ENCODE measurements at regions not wholly inside any gene's neighbourhood (a gene's known extent, or its start where the extent isn't known, plus 50 kb on each side); places are given as distances from the start of the nearest gene placed in this dataset.

GRCh38 chr18:78701771-78702396, 277.7 kb upstream of the SALL3 start:
- DNase-seq (ENCODE audit: low spot score): no peak
- H3K9me2 ChIP-seq (ENCODE audit: insufficient read depth, low read length): no peaks in the 10 kb centered on the region
- BruUV-seq (replicated peaks): no TSS peak
- H3K9me3 ChIP-seq (ENCODE audit: low read length): no peaks in the 10 kb centered on the region
- H3K4me2 ChIP-seq (ENCODE audit: low read length): no peak overlapping the region
- H3K4me1 ChIP-seq (ENCODE audit: insufficient read depth, low read length, poor library complexity, severe bottlenecking): no peaks in the 10 kb centered on the region
- no peak overlapping the region for H3K27ac ChIP-seq (ENCODE audit: low read depth, low read length, poor library complexity, severe bottlenecking)
- no peak overlapping the region for H2AFZ ChIP-seq (ENCODE audit: low read length)
- intact Hi-C loops (cut with micrococcal nuclease; ENCODE audit: unreplicated experiment): no loop called here
- no peak for TF ChIP-seq CTCF (conservative IDR thresholded peaks at IDR 0.05; ENCODE audit: low read length)
- no peak for TF ChIP-seq EZH2phosphoT487 (IDR thresholded peaks at IDR 0.05; ENCODE audit: borderline replicate concordance, low read depth, low read length)
- ChIA-PET POLR2A (interaction anchor here (0.6 kb wide), 1 partner anchor 40 kb away, joined by 3 read pairs; no protein-coding TSS in a partner anchor), CTCF (ENCODE audit: unreplicated experiment) (no interaction called here)
- no peak overlapping the region for H3K4me3 ChIP-seq (ENCODE audit: low read depth, low read length, poor library complexity, severe bottlenecking)
- no peaks in the 10 kb centered on the region for H4K20me1 ChIP-seq (ENCODE audit: insufficient read depth, low read length)
- no peaks in the 10 kb centered on the region for H3K79me2 ChIP-seq (ENCODE audit: insufficient read depth, low read depth, low read length)
- no peaks in the 10 kb centered on the region for H3K36me3 ChIP-seq (ENCODE audit: insufficient read depth, low read length)

- CTCF ChIA-PET (ENCODE audit: unreplicated experiment): no interaction called here
- no peak for DNase-seq (ENCODE audit: low spot score)
- TF ChIP-seq CTCF (conservative IDR thresholded peaks at IDR 0.05; ENCODE audit: low read length) (no peak), EZH2phosphoT487 (IDR thresholded peaks at IDR 0.05; ENCODE audit: borderline replicate concordance, low read depth, low read length) (no peak)
- POLR2A ChIA-PET: no interaction called here
- H3K9me3 ChIP-seq (ENCODE audit: low read length): no peaks in the 10 kb centered on the region
- no peaks in the 10 kb centered on the region for H4K20me1 ChIP-seq (ENCODE audit: insufficient read depth, low read length)
- no peaks in the 10 kb centered on the region for H3K4me1 ChIP-seq (ENCODE audit: insufficient read depth, low read length, poor library complexity, severe bottlenecking)
- no peaks in the 10 kb centered on the region for H3K9me2 ChIP-seq (ENCODE audit: insufficient read depth, low read length)
- H3K27ac ChIP-seq (ENCODE audit: low read depth, low read length, poor library complexity, severe bottlenecking): no peak overlapping the region
- H3K4me2 ChIP-seq (ENCODE audit: low read length): no peak overlapping the region
- BruUV-seq (replicated peaks): no TSS peak
- intact Hi-C loops (cut with micrococcal nuclease; ENCODE audit: unreplicated experiment): no loop called here
- H2AFZ ChIP-seq (ENCODE audit: low read length): no peak overlapping the region
- no peaks in the 10 kb centered on the region for H3K79me2 ChIP-seq (ENCODE audit: insufficient read depth, low read depth, low read length)
- no peak overlapping the region for H3K4me3 ChIP-seq (ENCODE audit: low read depth, low read length, poor library complexity, severe bottlenecking)
- H3K36me3 ChIP-seq (ENCODE audit: insufficient read depth, low read length): no peaks in the 10 kb centered on the region
Measured at GRCh38 chr18:78703291-78703690, 276.3 kb upstream of the SALL3 start.

GRCh38 chr18:78704971-78705461, 274.6 kb upstream of the SALL3 start:
- intact Hi-C loops (cut with micrococcal nuclease; ENCODE audit: unreplicated experiment): no loop called here
- no peaks in the 10 kb centered on the region for H3K4me1 ChIP-seq (ENCODE audit: insufficient read depth, low read length, poor library complexity, severe bottlenecking)
- H3K9me3 ChIP-seq (ENCODE audit: low read length): no peaks in the 10 kb centered on the region
- POLR2A ChIA-PET: no interaction called here
- H3K79me2 ChIP-seq (ENCODE audit: insufficient read depth, low read depth, low read length): no peaks in the 10 kb centered on the region
- no peaks in the 10 kb centered on the region for H4K20me1 ChIP-seq (ENCODE audit: insufficient read depth, low read length)
- H2AFZ ChIP-seq (ENCODE audit: low read length): no peak overlapping the region
- no peak overlapping the region for H3K27ac ChIP-seq (ENCODE audit: low read depth, low read length, poor library complexity, severe bottlenecking)
- H3K4me2 ChIP-seq (ENCODE audit: low read length): no peak overlapping the region
- no peaks in the 10 kb centered on the region for H3K9me2 ChIP-seq (ENCODE audit: insufficient read depth, low read length)
- no TSS peak for BruUV-seq (replicated peaks)
- DNase-seq (ENCODE audit: low spot score): no peak
- no peak overlapping the region for H3K4me3 ChIP-seq (ENCODE audit: low read depth, low read length, poor library complexity, severe bottlenecking)
- no peaks in the 10 kb centered on the region for H3K36me3 ChIP-seq (ENCODE audit: insufficient read depth, low read length)
- CTCF ChIA-PET (ENCODE audit: unreplicated experiment): no interaction called here
- no peak for TF ChIP-seq CTCF (conservative IDR thresholded peaks at IDR 0.05; ENCODE audit: low read length)
- TF ChIP-seq EZH2phosphoT487 (IDR thresholded peaks at IDR 0.05; ENCODE audit: borderline replicate concordance, low read depth, low read length): no peak
